Prostate gland (tissue), 2 donors: ENCODE measurements at regions not wholly inside any gene's neighbourhood (a gene's known extent, or its start where the extent isn't known, plus 50 kb on each side); places are given as distances from the start of the nearest gene placed in this dataset.

Source experiments
- POLR2A ChIP-seq: fragments of 450-650 bp; IDR thresholded peaks from one replicate; pipeline ENCODE4 v1.6.1; 2016; ENCODE audit warnings: antibody characterized with exemption, mild to moderate bottlenecking
- TF ChIP-seq, protein P1 (sequence below), 4 experiments: fragments of 200-600 bp in 2 of 4; fragments of 450-650 bp in 2 of 4; sonication (generic) in 2 of 4; IDR thresholded peaks; 1 replicate in 3 of 4; 2 replicates in 1 of 4; pipeline ENCODE4 v1.5.1; 2016 to 2019; ENCODE audit warnings: antibody characterized with exemption in 4 of 4, mild to moderate bottlenecking in 2 of 4, moderate library complexity in 2 of 4

GRCh38 chr1:30108186-30108585 lies 615.2 kb downstream of the MATN1 start:
- TF ChIP-seq, protein P1, sequence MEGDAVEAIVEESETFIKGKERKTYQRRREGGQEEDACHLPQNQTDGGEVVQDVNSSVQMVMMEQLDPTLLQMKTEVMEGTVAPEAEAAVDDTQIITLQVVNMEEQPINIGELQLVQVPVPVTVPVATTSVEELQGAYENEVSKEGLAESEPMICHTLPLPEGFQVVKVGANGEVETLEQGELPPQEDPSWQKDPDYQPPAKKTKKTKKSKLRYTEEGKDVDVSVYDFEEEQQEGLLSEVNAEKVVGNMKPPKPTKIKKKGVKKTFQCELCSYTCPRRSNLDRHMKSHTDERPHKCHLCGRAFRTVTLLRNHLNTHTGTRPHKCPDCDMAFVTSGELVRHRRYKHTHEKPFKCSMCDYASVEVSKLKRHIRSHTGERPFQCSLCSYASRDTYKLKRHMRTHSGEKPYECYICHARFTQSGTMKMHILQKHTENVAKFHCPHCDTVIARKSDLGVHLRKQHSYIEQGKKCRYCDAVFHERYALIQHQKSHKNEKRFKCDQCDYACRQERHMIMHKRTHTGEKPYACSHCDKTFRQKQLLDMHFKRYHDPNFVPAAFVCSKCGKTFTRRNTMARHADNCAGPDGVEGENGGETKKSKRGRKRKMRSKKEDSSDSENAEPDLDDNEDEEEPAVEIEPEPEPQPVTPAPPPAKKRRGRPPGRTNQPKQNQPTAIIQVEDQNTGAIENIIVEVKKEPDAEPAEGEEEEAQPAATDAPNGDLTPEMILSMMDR (IDR thresholded peaks at IDR 0.05), result no peak
- TF ChIP-seq POLR2A, result no peak
